T-helper 22 cell (primary cell): ENCODE measurements at regions not wholly inside any gene's neighbourhood (a gene's known extent, or its start where the extent isn't known, plus 50 kb on each side); places are given as distances from the start of the nearest gene placed in this dataset.
"Not testable (repeated sequence)": the region's sequence is repeated elsewhere in the genome, so short reads cannot be mapped to it uniquely, and the experiment has no call there.

Source experiments
- DNase-seq: peaks from one replicate; pipeline ENCODE4 v3.0.0-alpha.2; 2020; ENCODE audit warnings: low read depth

DNA sequence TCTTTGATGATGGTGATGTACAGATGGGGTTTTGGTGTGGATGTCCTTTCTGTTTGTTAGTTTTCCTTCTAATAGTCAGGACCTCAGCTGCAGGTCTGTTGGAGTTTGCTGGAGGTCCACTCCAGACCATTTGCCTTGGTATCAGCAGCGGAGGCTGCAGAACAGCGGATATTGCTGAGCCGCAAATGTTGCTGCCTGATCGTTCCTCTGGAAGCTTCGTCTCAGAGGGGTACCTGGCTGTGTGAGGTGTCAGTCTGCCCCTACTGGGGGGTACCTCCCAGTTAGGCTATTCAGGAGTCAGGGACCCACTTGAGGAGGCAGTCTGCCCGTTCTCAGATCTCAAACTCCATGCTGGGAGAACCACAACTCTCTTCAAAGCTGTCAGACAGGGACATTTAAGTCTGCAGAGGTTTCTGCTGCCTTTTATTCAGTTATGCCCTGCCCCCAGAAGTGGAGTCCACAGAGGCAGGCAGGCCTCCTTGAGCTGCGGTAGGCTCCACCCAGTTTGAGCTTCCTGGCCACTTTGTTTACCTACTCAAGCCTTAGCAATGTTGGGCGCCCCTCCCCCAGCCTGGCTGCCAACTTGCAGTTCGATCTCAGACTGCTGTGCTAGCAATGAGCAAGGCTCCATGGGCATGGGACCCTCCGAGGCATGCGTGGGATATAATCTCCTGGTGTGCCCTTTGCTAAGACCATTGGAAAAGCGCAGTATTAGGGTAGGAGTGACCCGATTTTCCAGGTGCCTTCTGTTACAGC lies 264.5 kb downstream of the MATN1 start:
- DNase-seq = not testable (repeated sequence)

DNA sequence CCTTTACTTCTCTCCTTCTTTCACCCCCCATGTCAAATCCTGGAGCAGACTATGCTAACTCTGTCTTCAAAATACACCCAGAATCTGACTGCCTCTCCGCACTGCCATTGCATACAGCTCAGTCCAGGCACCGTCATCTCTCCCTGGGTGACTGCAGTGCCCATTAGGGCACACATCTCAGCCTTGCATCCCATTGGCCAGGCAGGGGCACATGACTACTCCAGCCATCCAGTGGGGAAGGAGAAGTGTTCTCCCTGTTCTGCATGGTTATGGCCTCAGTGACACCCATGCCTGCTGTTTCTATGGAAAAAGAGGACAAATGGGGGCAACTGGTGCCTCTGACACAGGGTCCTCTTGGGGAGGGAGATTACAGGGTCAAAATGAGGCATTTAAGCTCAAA lies 270.5 kb downstream of the MATN1 start:
- no peak for DNase-seq

DNA sequence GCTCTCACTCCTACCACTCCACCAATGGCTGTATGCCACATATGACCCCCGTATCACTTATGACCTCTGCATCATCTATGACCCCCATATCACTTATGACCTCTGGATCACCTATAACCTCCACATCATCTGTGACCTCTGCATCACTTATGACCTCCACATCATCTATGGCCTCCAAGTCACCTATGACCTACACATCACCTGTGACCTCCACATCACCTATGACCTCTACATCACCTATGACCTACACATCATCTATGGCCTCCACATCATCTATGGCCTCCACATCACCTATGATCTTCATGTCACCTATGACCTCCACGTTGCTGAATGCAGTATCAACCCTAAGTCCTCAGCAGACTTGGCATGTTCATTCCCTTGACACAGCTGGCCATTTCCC lies 271.2 kb downstream of the MATN1 start:
- DNase-seq = no peak

DNA sequence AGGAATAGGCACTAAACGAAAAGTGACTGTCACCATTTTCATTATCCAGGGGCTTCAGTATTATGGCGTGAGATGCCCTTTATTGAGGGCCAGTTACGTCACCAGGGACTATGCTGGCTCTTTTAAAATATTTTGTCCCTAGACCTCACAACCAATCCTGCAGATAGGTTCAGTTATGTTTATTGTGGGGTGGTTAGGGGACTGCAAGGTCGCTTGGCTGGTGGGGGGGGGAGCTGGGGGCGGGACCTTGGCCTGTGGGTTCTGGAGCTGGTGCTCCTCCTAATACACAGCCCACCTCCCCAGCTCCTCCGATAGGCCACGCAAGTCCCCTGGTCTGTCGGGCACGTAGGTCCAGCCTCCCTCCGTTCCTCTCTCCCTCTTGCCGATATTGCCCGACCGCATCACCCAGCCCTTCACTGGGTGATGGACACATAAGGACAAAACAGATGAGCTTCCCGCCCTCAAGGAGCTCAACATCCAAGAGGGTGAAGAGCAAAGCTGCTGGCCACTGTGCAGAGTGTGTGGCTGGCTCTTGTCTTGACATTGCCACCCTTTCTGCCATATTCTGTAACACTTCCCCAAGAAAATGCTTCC lies 271.8 kb downstream of the MATN1 start:
- DNase-seq = no peak

DNA sequence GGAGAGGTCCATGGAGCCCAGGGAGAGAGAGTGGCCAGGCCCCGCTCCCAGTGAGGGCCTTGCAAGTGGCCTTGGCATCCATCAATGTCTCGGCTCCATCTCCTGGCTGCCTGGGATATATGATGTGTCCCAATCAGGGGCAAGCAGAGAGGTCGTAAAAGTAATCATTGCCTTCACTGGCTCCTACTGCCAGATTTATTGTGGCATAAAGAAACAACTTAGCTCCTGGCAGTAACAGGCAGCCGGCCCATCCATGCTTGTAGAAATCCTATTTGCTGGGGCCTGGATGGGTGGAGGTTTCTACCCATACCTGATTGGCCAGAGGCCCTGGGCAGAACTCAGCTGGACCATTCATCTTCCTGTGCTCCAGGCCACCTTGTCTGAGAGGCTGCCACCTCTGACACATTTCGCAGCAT lies 272.6 kb downstream of the MATN1 start:
- no peak for DNase-seq

DNA sequence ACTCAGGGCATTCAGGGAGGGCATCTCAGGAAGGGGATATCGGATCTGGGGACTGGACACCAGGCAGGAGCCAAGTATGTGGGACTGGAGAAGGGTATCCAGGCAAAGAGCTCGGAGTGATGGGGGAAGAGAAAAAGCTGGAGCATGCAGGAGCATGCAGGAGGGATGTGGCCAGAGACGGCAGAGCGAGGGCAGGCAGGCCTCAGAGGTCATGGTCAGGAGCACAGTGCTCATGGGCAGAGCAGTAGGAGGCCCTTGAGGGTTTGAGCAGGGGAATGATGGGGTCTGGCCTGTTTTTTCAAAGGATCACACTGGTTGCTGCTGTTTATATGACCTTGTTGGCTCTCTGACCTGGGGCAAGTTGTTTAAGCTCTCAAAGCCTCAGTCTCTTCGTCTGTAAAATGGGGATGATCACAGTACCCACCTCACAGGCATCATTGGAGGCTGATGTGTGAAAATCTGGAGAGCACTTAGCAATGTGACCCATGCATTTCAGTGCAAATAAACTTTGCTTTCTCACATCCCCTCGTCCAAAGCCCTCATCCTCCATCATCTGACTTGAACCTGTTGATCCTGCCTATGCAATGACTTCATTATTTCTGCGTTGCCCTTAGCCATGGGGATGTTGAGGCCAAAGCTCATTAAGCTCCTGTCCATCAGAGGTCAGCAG lies 273.1 kb downstream of the MATN1 start:
- no peak for DNase-seq

DNA sequence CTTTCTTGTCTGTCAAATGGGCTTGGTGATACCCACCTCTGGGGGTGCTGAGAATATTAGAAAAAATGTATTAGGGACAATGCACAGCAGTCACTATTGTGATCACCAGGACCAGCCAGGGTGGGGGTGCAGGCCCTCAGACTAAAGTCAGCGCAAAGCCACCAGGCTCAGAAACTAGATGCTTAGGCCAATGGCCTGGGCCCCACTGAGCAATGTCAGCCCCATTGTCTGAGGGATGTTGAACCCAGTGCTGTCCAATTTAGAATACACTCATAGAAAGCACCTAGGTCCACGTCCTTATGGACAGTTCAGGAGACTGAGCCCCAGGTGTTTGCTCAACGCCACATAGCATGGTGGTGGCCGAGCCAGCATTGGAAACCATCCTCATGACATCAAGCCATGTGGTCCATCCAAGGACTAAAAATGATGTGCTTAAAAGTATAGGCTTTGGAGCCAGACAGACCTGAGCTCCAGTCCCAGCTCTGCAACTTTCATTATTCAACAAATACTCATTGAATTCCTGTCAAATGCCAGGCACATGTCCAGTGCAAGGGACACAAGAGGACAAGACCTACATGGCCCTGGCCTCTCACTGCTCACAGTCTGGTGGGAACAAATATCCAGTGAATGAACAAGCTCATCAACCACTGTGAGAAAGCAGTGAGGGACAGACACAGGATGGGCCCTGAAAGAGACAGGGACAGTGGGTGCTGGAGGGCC lies 273.8 kb downstream of the MATN1 start:
- no peak for DNase-seq

DNA sequence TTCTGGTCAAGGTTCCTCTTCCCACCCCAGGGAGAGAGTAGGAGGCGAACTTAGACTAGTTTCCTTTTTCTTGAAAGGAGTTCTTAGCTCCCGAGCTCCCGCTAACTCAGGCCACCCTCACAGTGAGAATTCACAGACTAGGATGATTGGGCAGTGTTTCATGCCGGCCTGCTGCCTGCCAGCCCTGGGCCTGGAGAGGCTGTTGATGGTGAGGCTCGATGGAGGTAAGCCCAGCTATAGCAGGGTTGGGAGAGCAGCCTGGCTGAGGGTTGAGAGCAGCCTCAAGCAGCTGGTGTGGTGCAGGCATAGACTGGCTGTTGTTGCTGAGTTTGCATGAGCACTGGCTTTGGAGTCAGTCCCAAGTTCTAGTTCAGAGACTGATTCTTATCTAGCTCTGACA lies 274.4 kb downstream of the MATN1 start:
- no peak for DNase-seq

DNA sequence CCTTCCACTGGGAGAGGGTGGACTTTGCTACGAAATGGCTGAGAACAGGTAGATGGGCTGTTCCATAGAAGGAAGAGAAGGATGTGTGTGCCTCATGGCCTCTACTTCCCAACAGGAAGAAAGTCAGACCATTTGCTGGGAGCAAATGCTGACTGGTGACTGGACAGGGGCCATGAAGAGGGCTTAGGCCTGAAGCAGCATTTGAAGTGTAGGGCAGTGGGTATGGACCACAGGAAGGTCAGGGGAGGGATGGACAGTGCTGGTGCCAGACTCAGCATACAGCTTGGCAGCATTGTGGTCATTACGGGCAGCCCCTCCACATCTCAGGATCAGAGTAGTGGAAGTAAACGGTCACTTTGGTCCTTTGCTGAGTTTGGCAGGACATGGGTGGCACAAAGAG lies 275.7 kb downstream of the MATN1 start:
- DNase-seq = no peak

DNA sequence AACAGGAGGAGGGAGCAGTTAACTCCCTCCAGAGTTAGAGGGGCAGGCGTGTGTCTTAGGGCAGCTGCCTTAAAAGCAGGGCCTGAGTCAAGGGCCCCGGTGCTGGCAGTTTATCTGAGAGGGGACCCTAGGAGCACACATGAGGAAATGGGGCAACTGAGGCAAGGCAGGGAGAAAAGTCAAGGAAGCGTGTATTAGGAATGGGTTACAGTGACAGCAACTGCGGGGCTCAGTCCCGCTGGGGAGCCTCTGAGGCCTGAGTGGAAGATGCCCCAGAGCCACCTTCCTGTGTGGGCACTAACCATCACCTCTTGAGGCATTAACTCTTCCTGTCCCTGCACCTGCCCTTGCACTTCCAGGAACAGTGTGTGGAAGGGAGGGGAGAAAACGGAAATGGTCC lies 276.3 kb downstream of the MATN1 start:
- DNase-seq = no peak

DNA sequence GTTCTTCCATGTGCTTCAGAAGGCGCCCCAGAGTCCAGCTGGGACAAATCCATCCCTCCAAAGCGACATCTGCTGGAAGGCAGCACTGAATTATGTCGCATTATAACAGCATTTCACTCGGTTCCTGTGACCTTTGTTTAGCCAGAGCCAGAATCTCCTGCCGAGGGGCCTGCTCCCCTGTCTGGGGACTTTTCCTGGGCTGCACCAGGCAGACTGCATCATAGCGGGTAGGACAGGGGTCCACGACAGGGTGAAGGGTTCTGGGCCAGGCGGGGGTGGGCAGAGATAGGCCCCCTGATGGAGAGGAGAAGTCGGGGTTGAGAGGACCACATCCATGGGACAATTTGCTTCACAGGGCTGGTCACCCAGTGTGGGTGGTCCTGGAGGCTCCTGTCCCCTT lies 276.9 kb downstream of the MATN1 start:
- no peak for DNase-seq

DNA sequence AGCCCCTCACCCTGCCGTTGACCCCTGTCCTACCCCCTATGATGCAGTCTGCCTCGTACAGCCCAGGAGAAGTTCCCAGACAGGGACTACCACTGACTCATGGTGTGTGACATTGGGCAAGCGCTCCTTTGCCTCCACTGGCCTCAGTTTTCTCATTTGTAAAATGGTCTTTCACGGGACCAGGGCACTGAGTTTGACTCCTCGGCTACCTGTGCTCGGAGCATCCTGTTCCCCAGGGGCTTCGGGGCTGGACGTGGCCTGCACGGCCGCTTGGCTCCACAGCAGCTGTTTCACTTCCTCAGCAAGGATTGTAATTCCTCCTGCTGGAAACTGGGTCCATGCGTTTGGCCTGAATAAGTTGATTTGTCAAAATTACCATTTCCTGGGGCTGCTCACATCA lies 277.3 kb downstream of the MATN1 start:
- no peak for DNase-seq

DNA sequence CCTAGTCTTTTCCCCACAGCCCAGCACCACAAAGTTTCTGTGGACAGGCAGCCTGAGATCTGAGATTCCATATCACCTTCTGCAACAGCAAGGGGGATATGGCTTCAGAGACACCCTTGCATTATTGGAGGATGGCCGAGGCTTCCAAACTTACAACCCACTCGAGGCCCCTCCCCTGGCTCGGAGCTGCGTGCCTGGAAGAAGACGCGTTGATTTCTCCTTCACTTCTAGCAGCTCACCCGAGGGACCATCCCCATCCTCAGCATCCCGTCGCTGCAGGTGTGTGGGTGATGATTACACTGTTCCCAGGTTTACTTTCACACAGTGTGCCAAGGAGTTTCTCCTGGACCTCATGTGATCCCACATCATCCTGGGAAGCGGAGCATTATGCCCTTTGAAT lies 277.9 kb downstream of the MATN1 start:
- DNase-seq = no peak

DNA sequence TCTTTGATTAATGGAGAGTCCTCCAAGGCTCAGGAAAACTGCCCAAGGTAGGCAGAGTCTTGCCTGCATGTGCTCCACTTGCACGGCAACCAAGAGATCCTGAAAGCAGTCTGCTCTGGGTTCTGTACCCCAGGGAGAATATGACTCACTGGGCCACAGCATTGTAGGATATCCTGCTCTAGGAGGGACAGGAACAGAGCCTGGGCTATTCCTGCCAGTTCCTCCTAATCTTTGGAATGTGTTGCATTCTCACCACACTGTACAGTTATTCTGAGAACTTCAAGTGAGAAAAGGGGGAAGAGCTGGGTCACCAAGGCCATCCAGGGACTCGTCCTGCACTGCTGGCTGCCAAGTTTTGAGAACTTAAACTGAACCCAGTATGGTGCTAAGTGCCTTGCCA lies 278.5 kb downstream of the MATN1 start:
- DNase-seq = no peak

DNA sequence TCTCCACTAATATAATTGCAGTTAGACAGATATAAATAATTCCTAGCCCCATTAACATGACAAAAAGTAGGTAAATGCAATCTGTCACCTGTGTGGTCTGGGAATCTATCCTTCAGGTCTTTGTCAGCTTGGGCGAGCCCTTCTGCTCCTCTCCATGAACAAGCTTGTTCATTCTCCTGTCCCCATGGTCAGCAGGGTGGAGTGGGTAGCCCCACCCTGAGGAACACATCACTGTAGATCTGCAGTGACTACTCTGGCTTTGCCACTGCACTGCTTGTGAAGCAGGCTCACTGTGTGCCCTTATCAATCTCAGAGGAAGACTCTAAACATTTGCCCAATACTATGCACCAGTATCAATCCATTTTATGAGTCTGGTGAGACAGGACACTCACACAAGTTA lies 279.0 kb downstream of the MATN1 start:
- no peak for DNase-seq

DNA sequence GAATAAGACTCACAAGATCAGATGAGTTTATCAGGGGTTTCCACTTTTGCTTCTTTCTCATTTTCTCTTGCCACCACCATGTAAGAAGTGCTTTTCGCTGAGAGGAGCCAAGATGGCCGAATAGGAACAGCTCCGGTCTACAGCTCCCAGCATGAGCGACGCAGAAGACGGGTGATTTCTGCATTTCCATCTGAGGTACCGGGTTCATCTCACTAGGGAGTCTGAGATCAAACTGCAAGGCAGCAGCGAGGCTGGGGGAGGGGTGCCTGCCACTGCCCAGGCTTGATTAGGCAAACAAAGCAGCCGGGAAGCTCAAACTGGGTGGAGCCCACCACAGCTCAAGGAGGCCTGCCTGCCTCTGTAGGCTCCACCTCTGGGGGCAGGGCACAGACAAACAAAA lies 285.1 kb downstream of the MATN1 start:
- not testable (repeated sequence) for DNase-seq

DNA sequence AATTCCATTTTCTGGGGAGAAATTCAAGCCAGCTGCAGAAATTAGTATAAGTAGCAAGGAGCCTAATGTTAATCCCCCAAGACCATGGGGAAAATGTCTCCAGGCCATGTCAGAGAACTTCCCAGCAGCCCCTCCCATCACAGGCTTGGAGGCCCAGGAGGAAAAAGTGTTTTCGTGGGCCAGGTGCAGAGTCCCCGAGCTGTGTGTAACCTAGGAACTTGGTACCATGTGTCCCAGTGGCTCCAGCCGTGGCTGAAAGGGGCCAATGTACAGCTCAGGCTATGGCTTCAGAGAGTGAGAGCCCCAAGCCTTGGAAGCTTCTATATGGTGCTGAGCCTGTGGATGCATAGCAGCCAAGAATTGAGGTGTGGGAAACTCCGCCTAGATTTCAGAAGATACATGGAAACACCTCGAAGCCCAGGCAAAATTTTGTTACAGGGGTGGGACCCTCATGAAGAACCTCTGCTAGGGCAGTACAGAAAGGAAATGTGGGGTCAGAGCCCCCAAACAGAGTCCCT lies 286.3 kb downstream of the MATN1 start:
- DNase-seq = no peak

DNA sequence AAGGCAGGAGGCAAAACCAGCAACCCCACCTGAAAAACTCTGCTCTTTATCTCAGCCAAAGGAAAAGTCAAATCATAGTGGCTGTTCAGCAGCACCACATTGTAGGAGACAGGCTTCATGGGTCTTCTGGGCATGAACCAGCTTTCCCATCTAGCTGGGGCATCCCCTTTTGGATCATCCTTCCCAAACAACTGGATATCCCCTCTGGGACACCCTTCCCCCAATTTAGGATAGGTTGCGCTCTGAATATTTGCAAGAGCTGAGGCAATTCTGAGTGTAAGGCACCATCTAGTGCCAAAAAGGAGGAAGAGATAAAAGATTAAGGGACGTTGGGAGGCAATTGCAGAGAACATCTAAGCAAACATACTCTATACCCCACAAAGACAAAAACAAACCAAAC lies 295.8 kb downstream of the MATN1 start:
- DNase-seq = no peak

DNA sequence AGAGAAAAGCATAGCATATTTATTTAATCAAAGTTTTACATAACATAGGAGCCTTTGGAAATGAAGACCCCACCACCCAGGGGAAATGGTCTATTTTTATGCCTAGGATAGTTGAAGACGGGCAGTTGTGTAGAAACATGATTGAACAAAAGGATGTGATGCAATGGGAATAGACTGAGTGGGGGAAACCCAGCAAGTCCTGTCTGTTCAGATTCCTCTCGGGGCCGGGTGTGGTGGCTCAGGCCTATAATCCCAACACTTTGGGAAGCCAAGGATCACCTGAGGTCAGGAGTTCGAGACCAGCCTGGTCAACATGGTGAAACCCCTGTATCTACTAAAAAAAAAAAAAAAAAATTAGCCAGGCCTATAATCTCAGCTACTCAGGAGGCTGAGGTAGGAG lies 298.3 kb downstream of the MATN1 start:
- DNase-seq = no peak

DNA sequence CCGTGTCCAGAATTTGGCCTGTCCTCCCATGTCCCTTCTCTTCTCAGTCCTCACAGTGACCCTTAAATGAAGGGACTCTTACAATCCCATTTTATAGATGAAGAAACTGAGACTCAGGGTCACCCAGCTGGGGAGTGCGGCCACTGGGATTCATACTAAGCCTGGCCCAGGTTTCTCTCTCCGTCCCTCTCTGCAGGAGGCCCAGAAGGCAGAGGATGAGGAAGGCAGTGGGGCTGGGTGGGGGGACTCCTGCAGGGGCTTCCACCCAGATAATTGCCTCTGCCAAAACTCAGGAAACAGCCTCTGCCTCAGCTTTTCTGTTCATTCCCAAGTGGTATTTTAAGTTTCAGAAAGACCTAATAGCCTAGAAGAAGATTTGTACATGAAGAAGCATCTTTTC lies 299.8 kb downstream of the MATN1 start:
- DNase-seq = no peak

DNA sequence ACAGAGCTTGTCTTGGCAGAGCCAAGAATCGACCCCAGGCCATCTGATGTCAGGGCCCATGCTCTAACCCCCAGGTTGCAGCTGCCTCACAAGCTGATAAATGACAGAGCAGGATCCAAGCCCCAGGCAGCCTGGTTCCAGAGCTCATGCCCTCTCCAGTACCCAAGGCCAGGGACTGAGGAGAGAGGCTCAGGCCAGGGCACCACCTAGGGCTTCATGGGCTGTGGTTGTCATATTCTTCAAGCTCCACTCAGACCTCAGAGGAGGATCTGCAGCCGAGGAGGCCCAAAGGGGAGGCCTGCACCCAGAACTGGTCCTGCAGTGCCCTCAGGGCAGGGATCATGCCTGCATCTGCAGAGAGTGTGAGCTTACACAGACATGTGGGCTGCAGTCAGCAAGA lies 301.1 kb downstream of the MATN1 start:
- no peak for DNase-seq

DNA sequence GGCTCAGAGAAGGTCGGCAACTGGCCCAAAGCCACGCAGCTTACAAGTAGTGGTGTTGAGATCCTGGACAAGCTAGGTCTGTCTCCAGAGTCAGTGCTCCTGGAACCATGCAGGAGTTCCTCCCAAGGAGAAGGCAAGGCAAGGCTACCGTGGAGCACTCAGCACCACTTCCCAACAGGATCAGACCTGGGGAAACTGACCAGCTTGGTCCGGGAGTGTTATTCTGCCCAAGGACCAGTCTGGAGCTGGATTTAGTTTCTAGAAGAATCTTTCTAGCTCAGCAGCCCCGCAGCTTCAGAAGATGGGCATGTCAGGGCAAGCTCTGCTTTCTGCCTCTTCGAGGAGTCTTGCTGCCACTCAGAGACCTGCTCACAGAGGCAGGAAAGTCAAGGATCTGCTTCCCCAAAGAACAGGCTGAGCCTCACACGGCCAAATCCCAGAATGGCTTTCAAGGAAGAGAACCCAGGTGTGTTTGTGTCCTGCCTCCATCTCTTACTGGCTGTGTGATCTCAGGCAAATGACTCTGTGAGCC lies 302.8 kb downstream of the MATN1 start:
- DNase-seq = no peak
